Hematopoietic multipotent progenitor cell treated with erythropoietin and hydrocortisone succinate and interleukin-3 and kit ligand, for 17 days (in vitro differentiated cells): ENCODE measurements at regions not wholly inside any gene's neighbourhood (a gene's known extent, or its start where the extent isn't known, plus 50 kb on each side); places are given as distances from the start of the nearest gene placed in this dataset.
"Not testable (repeated sequence)": the region's sequence is repeated elsewhere in the genome, so short reads cannot be mapped to it uniquely, and the experiment has no call there.

Experiments used
- DNase-seq: peaks from one replicate; pipeline ENCODE4 v3.0.0-alpha.2; 2015; ENCODE audit warnings: low spot score

DNA sequence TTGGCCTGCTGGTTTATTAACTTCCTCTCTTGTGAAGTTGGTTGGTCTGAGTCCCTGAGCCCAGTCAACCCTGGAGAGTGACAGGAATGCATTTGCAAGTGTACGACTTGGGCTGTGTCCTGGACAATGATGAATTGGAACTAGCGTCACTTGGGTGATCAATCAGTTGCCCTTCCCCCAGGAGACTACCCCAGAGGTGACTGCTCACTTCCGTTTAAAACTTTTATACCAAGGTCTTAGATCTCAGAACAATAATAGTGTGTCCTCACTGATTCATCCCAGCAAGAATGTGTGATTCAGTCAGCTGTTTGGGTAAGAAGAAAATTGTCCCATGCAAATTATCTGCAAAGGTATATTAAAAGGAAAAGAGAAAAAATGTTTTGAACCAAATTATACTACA lies 102.9 kb upstream of the ARMC3 start:
- DNase-seq = no peak

DNA sequence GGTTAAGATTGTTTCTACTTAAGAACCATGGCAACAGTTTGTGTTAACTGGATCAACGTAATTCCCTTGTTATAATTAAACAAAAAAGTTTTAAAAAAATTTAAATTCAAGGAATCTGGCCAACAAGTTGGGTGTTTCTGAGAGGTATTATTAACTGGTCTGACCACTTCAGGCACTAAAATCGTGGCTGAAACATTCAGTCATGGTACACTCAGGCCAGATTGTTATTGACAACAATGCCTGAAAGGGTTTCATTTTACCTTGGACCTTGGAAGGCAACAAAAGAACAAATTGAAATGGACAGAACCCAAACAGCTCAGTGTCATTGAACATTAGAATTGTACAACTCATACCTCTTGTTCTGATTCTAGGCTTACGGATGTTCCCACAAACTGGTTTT lies 103.3 kb upstream of the ARMC3 start:
- DNase-seq = no peak

DNA sequence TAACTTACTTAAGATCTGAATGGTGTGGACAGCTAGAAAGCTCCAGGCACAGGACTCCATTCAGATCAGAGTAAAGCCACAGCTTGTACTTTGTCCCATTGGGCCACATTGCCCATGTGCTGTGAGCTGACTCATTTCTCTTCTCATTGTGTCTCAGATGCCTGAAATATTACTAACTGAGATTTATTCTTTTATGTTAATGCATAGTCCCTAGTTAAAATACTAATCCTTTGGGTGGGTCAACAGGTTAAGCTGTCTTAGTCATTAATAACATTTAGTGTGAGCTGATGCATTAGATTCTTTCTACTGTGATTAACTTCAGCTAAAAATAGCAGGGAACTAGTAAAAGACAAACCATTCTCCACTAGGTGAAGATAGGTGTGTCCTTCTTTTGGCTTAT lies 104.7 kb upstream of the ARMC3 start:
- no peak for DNase-seq

DNA sequence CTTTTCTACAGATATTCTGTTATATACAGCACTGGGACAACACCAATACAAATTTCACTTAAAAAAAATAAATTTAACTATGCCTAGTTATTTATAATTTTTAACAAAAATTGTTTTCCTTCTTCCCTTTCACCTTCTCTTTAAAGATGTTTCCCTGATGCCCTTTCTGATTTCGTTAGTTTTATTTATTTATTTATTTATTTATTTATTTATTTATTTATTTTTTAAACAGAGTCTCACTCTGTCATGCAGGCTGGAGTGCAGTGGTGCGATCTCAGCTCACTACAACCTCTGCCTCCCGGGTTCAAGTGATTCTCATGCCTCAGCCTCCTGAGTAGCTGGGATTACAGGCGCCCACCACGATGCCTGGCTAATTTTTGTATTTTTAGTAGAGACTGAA lies 105.9 kb upstream of the ARMC3 start:
- DNase-seq = not testable (repeated sequence)

DNA sequence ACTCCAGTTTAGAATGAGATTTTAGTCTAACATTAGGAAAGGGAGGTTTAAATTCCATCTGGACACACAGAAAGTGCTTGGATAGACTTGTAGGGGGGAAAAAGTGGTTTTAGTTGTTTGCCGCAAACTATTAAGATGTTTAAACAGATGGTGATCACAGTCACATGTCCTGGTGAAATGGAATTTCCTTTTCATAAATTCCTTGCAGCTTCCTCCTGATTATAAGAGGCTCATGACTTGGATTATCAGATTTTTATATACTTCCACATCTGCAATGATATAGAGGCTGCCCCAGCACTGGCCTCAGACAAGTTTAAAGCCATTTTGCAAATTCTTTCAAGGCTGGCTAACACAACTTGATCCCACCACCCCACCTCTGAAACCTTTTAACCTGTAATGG lies 106.4 kb upstream of the ARMC3 start:
- no peak for DNase-seq

DNA sequence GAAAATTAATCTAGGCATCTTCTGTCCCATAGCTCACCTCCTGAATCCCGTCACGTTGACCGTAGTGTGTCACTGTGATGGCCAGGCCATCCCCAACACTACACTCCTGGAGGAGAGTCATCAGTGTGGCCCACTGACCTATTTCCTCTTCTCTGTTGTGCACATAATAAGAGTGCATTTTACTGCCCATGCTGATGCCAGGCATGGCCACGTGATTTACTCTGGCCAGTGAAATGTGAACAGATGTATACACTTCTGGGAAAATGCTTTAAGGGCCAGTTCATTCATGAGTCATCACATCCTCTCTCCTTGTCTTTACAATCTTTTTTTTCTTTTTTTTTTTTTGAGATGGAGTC lies 101.9 kb upstream of the PIP4K2A start:
- peak; percentile 24 for DNase-seq

DNA sequence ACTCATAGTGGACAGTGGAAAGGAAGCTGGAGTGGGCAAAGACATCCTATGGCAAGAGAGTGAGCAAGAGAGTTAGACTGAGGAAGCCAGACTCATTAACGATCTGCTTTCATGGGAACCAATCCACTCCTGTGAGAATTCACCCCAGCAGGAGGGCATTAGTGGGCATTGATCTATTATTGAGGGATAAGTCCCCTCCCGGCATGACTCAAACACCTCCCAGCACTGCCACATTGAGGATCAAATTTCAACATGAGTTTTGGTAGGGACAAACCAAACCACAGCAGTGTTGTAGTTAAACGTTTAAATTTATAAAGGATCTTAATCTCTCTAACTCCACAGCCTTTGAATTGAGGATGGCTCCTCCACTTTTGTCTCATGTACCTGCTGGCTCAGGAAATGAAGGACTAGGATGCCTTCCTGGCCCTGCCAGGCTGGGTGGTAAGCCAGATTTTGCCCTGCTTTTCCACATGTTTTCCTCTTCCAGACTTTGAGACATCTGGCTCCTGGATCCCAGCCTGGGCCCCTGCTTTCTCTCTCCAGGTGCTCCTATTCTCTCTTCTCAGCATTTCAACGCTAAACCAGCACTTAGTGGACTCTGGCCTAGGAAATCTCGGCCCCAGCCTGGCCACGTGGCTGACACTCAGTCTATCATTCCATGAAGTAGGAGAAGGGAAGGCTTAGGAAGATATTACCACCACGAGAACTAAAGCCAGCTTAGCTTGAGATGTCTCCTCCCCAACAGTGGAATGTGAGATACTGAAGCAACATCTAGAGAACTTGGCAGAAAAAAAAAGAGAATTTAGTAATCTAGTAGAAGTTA lies 96.5 kb upstream of the PIP4K2A start:
- no peak for DNase-seq

DNA sequence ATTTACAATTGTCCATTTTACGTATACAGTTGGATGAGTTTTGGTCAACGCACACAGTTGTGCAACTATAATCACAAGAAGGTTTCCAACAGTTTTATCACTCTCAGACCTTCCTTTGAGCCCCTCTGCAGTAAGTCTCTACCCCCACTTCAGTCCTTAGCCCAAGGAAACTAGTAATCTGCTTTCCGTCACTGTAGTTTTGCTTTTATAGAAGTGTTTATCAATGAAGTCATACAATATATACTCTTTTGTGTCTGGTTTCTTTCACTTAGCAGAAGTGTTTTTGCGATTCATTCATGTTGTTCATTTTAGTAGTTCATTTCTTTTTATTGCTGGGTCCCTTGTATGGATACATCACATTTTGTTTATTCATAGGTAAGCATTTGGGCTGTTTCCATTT lies 92.9 kb upstream of the PIP4K2A start:
- no peak for DNase-seq

DNA sequence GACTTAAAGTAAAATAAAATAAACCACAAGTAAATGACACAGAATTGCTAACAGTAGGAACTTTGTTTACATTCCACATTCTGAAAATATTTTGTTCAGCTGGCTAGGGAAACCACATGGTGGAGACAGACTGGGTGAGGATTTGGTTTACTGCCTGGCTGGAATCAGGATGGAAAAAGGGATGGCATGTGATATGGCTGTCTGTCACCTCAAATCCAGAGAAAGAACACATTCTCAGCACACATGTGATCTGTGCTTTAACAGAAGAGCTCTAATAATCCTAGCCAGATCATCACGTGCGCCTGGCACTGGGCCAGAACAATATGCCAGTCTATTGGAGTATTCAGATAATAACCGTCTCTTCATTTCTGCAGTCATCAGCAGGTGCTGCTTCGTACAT lies 90.9 kb upstream of the PIP4K2A start:
- DNase-seq = peak; percentile 59

DNA sequence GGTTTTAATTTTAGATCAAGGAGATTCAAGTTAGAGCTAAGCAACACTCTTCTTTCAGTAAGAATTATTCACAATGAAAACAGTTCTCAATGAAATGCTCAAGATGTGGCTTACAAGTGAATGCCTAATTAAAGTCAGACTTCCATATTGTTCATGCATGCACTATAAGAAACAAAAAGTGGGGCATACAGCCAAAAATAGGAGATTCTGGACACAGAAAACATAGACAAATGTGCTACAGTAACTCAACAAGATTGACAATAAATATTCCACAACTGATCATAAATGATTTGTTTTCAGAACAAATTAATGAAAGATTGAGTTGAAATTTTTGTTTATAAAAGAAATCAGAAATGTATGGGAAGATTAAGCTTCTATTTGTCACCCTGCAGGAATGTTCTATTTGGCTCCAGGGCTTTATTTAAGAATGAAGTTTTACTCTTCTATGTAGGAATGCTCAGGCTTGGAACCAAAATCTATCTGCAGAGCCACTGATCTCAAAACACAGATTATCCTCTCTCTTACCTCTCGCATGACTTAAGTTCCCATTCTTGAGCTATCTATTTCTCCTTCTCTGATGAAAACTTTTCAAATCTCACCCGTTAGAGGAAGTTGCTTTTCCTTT lies 89.0 kb upstream of the PIP4K2A start:
- DNase-seq = no peak

DNA sequence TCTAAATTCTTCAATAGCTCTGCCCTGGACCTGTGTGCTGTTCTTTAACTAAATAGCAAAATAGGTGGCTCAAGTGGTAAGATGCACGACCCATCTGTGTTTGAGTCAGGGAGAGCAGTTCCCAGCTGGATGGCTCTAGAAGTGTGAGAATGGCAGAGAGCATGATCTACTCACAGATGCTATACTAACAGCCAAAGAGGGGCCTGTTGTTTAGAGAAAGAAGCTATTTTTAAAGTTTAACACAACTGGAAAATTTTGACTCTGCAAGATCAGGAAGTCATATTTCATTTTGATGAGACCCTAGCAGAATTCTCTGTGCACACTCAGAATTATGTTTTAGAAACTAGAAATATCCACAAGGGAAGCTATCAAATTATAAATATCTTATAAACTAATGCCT lies 87.4 kb upstream of the PIP4K2A start:
- DNase-seq = no peak

DNA sequence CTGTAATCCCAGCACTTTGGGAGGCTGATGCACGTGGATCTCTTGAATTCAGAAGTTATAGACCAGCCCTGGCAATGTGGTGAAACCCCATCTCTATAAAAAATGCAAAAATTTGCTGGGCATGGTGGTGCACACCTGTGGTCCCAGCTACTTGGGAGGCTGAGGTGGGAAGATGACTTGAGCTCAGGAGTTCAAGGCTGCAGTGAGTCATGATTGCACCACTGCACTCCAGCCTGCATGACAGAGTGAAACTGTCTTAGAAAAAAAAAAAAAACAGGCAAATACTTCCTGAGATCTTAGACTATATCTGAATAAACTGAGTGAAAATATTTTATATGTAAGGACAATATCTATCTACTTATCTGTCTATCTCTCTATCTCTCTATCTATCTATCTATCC lies 83.4 kb upstream of the PIP4K2A start:
- not testable (repeated sequence) for DNase-seq

DNA sequence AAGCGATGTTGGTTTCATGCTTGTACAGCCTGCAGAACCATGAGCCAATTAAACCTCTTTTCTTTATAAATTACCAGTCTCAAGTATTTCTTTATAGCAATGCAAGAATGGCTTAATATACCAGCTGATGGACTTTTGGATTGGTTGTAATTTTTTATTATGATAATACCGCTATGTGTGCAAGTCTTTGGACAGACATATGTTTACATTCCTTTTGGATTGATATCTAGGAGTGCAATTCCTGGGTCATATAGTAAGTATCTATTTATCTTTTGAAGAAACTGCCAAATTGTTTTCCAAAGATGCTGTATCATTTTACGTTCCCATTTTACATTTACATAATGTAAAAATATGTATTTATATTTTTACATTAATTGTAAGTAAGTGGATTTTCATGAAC lies 81.2 kb upstream of the PIP4K2A start:
- DNase-seq = no peak

DNA sequence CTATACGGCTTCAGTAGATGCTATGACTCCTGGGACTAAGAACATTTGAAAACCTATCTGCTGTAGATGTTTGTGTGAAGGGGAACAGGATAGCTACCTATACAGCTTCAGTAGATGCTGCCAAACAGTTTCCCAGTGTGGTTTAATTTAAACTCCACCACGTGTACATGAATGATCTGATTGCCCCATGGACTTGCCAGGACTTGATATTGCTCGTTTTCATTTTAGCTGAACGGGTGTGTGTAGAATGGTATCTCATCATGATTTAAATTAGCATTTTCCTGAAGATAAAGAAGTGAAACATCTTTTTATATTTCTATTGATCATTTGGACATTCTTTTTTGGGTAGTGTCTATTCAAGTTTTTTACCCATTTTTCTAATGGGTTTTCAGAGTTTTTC lies 77.8 kb upstream of the PIP4K2A start:
- DNase-seq = no peak

DNA sequence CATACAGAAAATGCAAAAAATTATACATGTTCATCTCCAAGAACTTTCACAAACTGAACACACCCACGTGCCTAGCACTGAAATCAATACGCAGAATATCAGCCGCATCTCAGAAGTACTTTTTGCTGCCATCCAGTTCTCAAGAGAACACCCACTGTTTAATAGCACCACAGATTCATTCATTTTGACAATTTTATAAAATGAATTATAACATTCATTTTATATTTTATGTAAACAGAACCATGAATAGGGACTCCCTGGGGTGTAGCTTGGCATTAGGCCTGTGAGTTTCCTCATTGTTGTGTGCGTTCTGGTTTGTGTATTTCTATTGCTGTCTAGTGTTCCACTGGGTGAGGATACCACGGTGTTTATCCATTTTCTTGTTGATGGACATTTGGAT lies 77.3 kb upstream of the PIP4K2A start:
- no peak for DNase-seq

DNA sequence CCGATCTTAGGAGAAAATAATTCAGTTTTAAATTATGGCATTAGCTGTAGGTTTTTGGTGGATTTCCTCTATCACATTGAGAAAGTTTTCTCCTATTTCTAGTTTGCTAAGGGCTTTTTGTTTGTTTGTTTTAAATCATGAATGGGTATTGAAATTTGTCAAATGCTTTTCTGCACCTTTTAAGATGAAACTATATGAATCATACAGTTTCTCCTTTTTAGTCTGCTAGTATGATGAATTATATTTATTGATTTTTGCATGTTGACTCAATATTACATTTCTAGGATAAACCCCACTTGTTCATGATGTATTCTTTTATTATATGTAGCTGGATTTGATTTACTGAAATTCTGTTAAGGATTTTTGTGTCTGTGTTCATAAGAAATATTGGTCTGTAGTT lies 70.3 kb upstream of the PIP4K2A start:
- DNase-seq = no peak

DNA sequence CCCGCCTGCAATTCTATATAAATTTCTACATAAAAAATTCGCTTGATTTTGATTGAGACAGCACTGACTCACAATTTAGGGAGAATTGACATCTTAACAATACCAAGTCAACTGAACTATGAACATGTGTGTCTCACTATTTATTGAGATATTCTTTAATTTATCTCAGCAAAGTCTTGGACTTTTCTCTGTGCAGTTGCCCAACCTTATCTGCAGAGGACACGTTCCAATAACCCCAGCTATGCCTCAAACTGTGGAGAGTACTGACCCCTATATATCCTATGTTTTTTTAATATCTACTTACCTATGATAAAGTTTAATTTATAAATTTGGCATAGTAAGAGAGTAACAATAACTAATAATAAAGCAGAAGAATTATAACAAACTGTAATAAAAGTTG lies 69.4 kb upstream of the PIP4K2A start:
- no peak for DNase-seq

DNA sequence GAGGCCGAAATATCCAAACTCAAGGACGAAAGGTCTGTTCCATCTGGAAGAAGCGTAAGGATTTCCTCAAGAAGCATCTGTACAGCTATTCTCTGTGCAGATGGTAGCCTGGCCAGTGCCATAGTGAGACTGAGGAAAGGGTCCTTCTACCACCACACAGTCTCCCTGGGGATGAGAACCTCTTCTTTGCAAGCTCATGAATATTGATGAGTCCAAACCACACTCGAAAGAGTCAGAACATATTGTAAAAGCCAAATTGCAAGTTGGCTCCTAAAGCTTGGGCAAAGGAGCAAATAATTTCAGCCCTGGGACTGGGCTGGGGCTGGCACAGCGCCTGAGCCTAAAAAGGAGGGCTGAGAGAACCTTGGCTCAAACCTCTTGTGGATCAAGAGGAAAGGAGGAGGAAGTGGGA lies 66.1 kb upstream of the PIP4K2A start:
- DNase-seq = no peak

DNA sequence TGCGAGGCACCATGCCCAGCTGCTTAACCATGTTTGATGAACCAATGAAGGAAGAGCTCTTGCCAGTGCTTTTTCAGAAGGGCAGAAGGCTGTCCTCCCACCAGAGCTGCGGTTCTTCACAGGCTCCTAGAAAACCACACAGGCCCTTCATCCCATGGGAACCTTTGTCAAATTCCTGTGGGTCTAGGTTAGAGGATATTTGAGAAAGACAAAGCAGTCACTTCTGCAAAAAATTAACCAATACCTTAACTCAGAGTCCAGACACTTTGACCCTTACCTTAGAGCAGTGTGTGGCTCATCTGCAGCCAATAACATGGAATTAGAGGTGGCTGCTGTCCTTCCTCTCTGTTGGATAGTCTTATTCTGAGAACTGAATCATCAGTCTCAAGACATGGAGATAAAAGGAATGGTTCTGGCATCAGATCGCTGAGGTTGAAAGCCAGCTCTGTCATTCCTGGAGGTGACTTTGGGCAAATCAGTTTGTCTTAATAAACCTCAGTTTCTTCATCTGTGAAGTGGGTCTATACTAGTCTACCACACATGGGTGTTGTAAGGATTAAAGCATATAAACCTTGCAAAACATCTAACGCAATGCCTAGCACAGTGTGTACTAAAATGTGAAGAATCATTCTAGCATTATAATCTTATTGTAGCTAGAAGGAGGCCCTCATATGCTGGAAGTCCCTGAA lies 65.1 kb upstream of the PIP4K2A start:
- no peak for DNase-seq

DNA sequence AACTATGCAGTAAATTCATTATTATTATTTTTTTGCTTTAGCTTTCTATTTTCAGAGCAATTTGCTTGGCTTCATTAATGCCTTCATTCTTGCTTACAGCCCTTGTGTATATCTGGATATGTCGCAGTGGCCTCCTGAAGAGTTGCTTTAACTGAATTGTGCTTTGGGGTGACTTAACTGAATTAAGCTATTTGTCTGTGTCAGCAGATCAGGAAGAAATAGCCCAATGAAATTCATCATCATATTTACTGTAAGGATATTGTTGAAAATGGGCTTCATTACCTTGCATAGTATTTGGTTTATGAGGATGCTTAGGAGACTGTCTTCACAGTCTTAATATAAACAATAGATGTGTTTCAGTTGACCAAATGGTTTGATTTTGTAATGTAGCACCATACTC lies 59.7 kb upstream of the PIP4K2A start:
- DNase-seq = no peak

DNA sequence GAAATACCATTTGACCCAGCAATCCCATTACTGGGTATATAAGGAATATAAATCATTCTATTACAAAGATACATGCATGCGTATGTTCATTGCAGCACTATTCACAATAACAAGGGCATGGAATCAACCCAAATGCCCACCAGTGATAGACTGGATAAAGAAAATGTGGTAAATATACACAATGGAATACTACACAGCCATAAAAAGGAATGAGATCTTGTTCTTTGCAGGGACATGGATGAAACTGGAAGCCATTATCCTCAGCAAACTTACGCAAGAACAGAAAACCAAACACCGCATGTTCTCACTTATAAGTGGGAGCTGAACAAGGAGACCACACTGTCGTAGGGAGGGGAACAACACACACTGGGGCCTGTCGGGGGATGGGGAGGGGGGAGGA lies 57.3 kb upstream of the PIP4K2A start:
- DNase-seq = not testable (repeated sequence)

DNA sequence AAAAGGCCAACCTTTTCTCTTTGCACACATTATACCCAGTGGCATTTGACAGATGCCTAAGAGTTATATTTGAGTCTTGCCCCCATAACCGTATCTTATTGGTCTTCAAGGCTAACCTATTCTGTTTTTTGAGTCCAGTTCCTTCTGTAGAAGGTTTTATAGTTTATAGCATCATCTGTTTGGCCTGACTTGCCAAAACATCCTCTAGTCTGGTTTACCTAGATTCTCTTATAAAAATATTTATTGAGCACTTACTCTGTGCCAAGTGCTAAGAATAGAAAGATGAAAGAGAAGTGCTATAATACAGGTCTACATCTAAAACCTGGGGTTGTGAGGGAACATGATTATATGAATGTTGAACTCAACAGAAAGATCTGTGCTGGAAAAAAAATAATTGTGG lies 55.9 kb upstream of the PIP4K2A start:
- no peak for DNase-seq

DNA sequence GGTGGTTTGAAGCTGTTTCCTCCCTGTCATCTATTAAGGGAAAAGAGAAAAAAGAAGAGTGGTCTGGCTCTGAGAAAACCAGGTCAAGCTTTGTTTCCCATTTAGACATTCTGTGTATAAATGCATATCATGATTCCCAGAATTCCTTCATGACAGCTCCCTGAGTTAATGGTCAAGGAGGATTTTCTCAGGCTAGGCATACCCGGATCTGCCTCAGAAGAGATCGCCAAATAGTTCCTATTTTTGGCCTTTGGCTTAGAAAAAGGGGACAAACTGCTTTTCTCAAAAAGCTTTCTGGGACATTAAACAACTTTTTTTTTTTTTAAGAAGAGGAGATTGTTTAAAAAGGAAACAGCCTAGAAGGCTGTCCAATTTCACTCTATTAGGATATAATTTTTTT lies 53.5 kb upstream of the PIP4K2A start:
- DNase-seq = no peak

DNA sequence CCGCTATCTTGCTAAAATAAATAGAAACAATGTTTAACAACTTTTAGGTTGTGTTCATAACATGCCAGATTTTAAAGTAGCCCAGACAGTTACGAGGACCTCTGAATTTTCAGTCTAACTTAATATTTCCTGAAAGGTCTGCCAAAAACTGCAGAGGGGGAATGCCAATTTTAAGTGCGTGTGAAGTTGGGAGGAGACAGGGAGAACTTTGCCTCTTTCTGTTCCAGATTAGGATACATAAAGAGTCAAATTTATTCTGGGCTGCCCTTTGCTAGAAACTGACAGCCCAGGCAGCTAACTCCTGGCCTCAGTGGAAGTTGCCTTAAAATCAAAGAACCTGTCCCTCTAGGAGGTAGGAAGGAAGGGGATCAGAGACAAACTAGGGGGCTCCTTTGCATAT lies 52.3 kb upstream of the PIP4K2A start:
- DNase-seq = no peak
